ENCODE measurements at regions not wholly inside any gene's neighbourhood (a gene's known extent, or its start where the extent isn't known, plus 50 kb on each side); places are given as distances from the start of the nearest gene placed in this dataset.

GRCh38 chr20:60694763-60695162 lies 557.3 kb upstream of the CDH4 start:
- Mint-ChIP-seq H3K9me3 (no peaks in the 10 kb centered on the region), H3K36me3 (ENCODE audit: low read depth) (no peaks in the 10 kb centered on the region), H3K27ac (no peak overlapping the region), H3K4me3 (no peak overlapping the region), H3K27me3 (peaks cover 16% of the 10 kb centered on the region), H3K4me1 (ENCODE audit: low read depth) (no peaks in the 10 kb centered on the region)
- peak; percentile 5 for DNase-seq
- ChIA-PET POLR2A (no interaction called here), CTCF (no interaction called here)
- ATAC-seq = no peak
- intact Hi-C loops (cut with micrococcal nuclease) = no loop called here
- TF ChIP-seq CTCF (IDR thresholded peaks at IDR 0.05) = no peak

- CTCF ChIA-PET = no interaction called here
- ATAC-seq = peak; percentile 55
Observed at GRCh38 chr20:60695226-60696000, 556.6 kb upstream of the CDH4 start.

GRCh38 chr20:60697252-60697651 lies 554.8 kb upstream of the CDH4 start:
- intact Hi-C loops (cut with micrococcal nuclease) = no loop called here
- H3K27ac Mint-ChIP-seq = no peak overlapping the region
- ATAC-seq (no peak), DNase-seq (no peak)
- no peak for TF ChIP-seq CTCF (IDR thresholded peaks at IDR 0.05)
- H3K9me3 Mint-ChIP-seq = no peaks in the 10 kb centered on the region
- H3K27me3 Mint-ChIP-seq = peaks cover 11% of the 10 kb centered on the region
- ChIA-PET CTCF (no interaction called here), POLR2A (no interaction called here)
- no peaks in the 10 kb centered on the region for H3K36me3 Mint-ChIP-seq (ENCODE audit: low read depth)
- H3K4me3 Mint-ChIP-seq = no peak overlapping the region
- no peaks in the 10 kb centered on the region for H3K4me1 Mint-ChIP-seq (ENCODE audit: low read depth)

More at GRCh38 chr20:60695226-60696000, 556.6 kb upstream of the CDH4 start:
- peaks cover 16% of the 10 kb centered on the region for H3K27me3 Mint-ChIP-seq
- no peaks in the 10 kb centered on the region for H3K36me3 Mint-ChIP-seq (ENCODE audit: low read depth)
- TF ChIP-seq CTCF (IDR thresholded peaks at IDR 0.05) = no peak
- peak; percentile 10 for DNase-seq
- intact Hi-C loops (cut with micrococcal nuclease) = no loop called here
- POLR2A ChIA-PET = no interaction called here
- no peaks in the 10 kb centered on the region for H3K4me1 Mint-ChIP-seq (ENCODE audit: low read depth)
- no peak overlapping the region for H3K27ac Mint-ChIP-seq
- H3K9me3 Mint-ChIP-seq = no peaks in the 10 kb centered on the region
- H3K4me3 Mint-ChIP-seq = no peak overlapping the region

GRCh38 chr20:60700728-60701127 lies 551.3 kb upstream of the CDH4 start:
- intact Hi-C loops (cut with micrococcal nuclease) = no loop called here
- H3K27ac Mint-ChIP-seq = no peak overlapping the region
- peaks cover 5% of the 10 kb centered on the region for H3K27me3 Mint-ChIP-seq
- POLR2A ChIA-PET = no interaction called here
- CTCF ChIA-PET = interaction anchor here (2.0 kb wide), 1 partner anchor 10 kb away, joined by 6 read pairs; no protein-coding TSS in a partner anchor
- no peak for ATAC-seq
- no peak for DNase-seq
- H3K9me3 Mint-ChIP-seq = no peaks in the 10 kb centered on the region
- no peak overlapping the region for H3K4me3 Mint-ChIP-seq
- H3K36me3 Mint-ChIP-seq (ENCODE audit: low read depth) = no peaks in the 10 kb centered on the region
- no peaks in the 10 kb centered on the region for H3K4me1 Mint-ChIP-seq (ENCODE audit: low read depth)
- TF ChIP-seq CTCF (IDR thresholded peaks at IDR 0.05) = no peak

- intact Hi-C loops (cut with micrococcal nuclease) = no loop called here
- CTCF ChIA-PET = no interaction called here
- H3K27ac Mint-ChIP-seq = no peak overlapping the region
- DNase-seq = no peak
- ATAC-seq = no peak
- H3K4me1 Mint-ChIP-seq (ENCODE audit: low read depth) = no peaks in the 10 kb centered on the region
- no peak overlapping the region for H3K4me3 Mint-ChIP-seq
- peaks cover 6% of the 10 kb centered on the region for H3K27me3 Mint-ChIP-seq
- H3K36me3 Mint-ChIP-seq (ENCODE audit: low read depth) = no peaks in the 10 kb centered on the region
- TF ChIP-seq CTCF (IDR thresholded peaks at IDR 0.05) = no peak
- no peaks in the 10 kb centered on the region for H3K9me3 Mint-ChIP-seq
- POLR2A ChIA-PET = no interaction called here
Observed at GRCh38 chr20:60704147-60704546, 547.9 kb upstream of the CDH4 start.

Data from activated CD8-positive, alpha-beta T cell treated with anti-CD3 and anti-CD28 coated beads for 36 hours (primary cell).